ENCODE measurements at regions not wholly inside any gene's neighbourhood (a gene's known extent, or its start where the extent isn't known, plus 50 kb on each side); places are given as distances from the start of the nearest gene placed in this dataset.
"Not testable (repeated sequence)": the region's sequence is repeated elsewhere in the genome, so short reads cannot be mapped to it uniquely, and the experiment has no call there.

DNA sequence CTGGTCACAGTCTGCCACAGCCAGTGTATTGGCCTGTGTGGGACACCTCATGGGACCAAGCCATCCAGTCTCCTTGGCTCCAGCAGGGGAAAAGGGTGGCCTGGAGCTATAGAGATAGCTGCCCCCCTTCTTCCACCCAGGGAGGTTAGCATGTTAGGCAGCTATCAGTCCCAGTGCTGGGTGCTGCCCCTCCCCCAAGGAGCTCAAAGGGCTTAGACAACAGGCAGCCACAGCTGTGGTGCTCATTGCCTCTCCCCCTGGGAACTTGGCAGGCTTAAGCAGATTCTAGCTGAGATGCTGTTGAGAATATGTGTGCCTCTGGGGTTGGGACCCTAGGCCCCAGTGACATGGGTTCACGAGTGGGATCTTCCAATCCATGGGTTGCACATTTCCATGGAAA, 226.0 kb upstream of the PTGER4 start:
- FAIRE-seq (no peak), DNase-seq (ENCODE audit: insufficient read length, low spot score) (no peak)
- TF ChIP-seq, protein P1, sequence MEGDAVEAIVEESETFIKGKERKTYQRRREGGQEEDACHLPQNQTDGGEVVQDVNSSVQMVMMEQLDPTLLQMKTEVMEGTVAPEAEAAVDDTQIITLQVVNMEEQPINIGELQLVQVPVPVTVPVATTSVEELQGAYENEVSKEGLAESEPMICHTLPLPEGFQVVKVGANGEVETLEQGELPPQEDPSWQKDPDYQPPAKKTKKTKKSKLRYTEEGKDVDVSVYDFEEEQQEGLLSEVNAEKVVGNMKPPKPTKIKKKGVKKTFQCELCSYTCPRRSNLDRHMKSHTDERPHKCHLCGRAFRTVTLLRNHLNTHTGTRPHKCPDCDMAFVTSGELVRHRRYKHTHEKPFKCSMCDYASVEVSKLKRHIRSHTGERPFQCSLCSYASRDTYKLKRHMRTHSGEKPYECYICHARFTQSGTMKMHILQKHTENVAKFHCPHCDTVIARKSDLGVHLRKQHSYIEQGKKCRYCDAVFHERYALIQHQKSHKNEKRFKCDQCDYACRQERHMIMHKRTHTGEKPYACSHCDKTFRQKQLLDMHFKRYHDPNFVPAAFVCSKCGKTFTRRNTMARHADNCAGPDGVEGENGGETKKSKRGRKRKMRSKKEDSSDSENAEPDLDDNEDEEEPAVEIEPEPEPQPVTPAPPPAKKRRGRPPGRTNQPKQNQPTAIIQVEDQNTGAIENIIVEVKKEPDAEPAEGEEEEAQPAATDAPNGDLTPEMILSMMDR (IDR thresholded peaks at IDR 0.05; ENCODE audit: insufficient read depth, missing control alignments): no peak

- no peak for DNase-seq (ENCODE audit: insufficient read length, low spot score)
- FAIRE-seq: no peak
- TF ChIP-seq, protein P1 (IDR thresholded peaks at IDR 0.05; ENCODE audit: insufficient read depth, missing control alignments): no peak
Observed at GRCh38 chr5:40452874-40453624, 226.7 kb upstream of the PTGER4 start.

DNA sequence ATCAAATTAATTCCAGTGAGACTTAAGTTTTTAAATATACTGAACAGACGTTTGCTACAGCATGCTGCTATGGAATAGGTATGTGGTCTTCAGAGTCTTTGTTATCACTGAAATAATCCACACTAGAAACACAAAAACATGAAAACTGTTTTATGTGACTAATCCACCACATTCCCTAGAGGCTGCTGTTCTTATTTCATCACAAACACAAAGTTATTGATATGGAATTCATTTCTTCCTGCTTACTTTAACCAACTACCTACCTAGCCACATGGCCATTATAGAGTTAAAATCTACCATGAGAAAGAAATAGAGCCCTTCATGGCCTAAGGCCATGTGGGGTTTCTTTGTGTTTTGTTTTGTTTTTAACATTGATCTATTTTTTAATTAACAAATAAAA, 232.3 kb upstream of the PTGER4 start:
- TF ChIP-seq, protein P1 (IDR thresholded peaks at IDR 0.05; ENCODE audit: insufficient read depth, missing control alignments): no peak
- DNase-seq (ENCODE audit: insufficient read length, low spot score) (no peak), FAIRE-seq (no peak)

DNA sequence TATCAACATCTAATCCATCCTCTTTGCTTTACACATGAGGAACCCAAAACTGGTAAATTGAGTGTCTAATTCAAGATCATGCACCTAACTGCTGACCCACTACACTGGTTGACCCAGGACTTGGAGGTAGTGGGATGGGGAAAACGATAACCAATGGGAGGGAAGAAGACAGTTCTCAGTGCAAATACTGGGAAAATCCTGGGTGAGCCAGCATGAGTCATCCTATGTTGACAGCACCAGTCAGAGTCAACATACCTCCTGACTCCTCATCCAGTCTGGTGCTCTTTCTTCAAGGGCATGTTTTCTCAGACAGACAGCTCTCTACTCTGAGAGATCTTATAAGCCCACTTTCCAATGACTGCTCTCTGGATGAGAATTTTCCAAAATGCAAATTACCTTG, 232.8 kb upstream of the PTGER4 start:
- TF ChIP-seq, protein P1 (IDR thresholded peaks at IDR 0.05; ENCODE audit: insufficient read depth, missing control alignments): no peak
- FAIRE-seq (no peak), DNase-seq (ENCODE audit: insufficient read length, low spot score) (no peak)

DNA sequence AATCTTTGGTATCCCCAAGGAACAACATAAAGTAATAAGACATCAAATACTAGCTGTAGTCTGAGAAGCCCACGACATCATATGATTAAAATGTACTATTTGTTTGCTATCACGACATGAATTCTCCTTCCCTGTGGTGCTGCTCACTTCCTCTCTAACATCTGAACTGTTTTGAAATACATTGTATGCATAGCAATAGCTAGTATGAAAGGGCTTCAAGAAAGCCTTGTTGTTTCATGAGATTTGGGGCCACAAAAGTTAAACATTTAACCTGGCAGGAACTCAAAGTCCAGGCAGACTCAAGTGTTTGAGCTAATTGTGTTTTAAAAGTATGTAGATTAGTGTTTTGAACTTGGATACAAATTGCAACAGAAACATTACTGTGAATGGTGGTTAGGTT, 237.4 kb upstream of the PTGER4 start:
- TF ChIP-seq, protein P1 (IDR thresholded peaks at IDR 0.05; ENCODE audit: insufficient read depth, missing control alignments): no peak
- no peak for FAIRE-seq
- no peak for DNase-seq (ENCODE audit: insufficient read length, low spot score)

DNA sequence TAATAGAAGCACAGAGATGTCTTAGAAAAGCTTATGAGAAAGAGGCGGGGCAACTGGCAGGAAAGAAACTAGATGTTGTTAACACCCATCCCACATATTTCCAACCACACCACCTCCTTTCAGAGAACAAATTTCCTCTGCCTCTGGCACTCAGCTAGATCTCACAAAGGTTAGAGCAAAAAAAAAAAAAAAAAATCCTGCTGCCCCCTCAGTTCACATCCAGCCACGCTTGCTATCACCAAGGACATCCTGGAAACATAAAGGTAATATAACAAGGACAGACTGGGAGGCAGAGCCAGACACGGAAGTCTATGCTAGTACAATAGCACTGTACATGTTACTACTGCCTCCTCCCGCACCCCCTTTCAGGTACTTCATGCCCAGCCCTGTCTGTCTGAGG, 238.0 kb upstream of the PTGER4 start:
- TF ChIP-seq, protein P1 (IDR thresholded peaks at IDR 0.05; ENCODE audit: insufficient read depth, missing control alignments): no peak
- FAIRE-seq (no peak), DNase-seq (ENCODE audit: insufficient read length, low spot score) (no peak)

DNA sequence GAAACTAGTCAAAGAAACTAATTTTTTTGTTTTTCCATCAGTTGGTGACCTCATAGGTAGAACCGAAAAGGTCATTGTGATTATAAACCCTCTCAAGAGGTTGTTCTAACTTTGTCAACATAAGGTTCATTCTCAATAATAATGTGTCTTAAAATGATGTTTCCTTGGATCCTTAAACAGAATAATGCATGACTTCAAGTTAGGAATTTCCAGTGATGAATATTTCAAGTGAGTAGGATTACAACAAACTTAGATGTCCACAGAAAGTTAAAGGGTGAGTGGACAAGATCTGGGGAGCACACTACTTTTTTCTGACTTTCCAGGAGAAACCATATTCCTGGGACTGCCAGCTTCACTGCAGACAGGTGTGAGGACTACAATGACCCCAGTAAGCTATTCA, 239.0 kb upstream of the PTGER4 start:
- FAIRE-seq (no peak), DNase-seq (ENCODE audit: insufficient read length, low spot score) (no peak)
- TF ChIP-seq, protein P1 (IDR thresholded peaks at IDR 0.05; ENCODE audit: insufficient read depth, missing control alignments): no peak

- not testable (repeated sequence) for FAIRE-seq; DNase-seq (ENCODE audit: insufficient read length, low spot score)
Observed at GRCh38 chr5:40439103-40439502, 240.6 kb upstream of the PTGER4 start.

- FAIRE-seq; DNase-seq (ENCODE audit: insufficient read length, low spot score): not testable (repeated sequence)
Observed at GRCh38 chr5:40438646-40439045, 241.1 kb upstream of the PTGER4 start.
